HG03103 (cell line): ENCODE measurements at regions not wholly inside any gene's neighbourhood (a gene's known extent, or its start where the extent isn't known, plus 50 kb on each side); places are given as distances from the start of the nearest gene placed in this dataset.

Experiments
- ATAC-seq: cut with Tn5 transposase; IDR thresholded peaks from one replicate; pipeline ENCODE4 v1.9.1; 2021; ENCODE audit warnings: low read depth; ENCODE audit not compliant: unreplicated experiment

- no peak for ATAC-seq
These were observed 158.3 kb upstream of the HES1 start for GRCh38 chr3:193977622-193978021.

DNA sequence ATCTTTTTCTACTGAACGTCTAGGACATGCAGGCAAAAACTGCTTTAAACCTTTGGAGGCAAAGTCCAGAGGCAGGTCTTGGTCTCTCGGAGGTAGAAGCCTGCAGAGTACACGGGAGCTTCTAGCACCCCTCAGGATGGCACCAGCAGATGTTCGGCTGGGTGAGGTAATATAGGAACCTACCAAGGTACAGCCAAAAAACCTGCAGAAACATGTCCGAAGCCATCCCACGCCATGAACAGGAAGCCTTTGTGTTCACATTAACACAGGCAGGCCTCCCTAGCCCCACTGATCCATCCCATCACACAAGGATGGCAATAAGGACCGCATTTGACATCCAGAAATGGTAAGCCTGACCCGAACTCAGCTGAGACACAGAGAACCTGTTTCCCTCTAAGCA lies 157.9 kb upstream of the HES1 start:
- no peak for ATAC-seq

- no peak for ATAC-seq
These were observed 157.5 kb upstream of the HES1 start for GRCh38 chr3:193978486-193978885.

DNA sequence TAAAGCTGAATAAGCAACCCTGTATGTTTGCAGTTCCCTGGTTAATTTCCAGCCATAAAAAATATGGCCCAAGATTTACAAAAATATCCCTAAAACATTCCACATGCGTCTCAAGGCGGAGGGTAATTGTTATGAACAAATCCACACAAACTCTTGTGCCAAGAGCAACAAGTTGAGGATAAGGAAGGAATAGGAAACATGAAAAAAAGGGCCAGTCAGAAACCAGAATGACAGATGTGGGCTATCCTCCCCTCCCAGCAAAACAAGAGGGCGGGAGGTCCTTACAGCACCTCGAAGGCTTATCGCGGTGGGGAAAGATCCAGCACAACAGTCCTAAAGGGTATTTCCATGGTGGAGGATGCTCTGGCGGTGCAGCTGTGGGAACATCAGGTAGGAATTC lies 155.6 kb upstream of the HES1 start:
- no peak for ATAC-seq

GRCh38 chr3:193980905-193981304 lies 155.0 kb upstream of the HES1 start:
- ATAC-seq, result no peak

DNA sequence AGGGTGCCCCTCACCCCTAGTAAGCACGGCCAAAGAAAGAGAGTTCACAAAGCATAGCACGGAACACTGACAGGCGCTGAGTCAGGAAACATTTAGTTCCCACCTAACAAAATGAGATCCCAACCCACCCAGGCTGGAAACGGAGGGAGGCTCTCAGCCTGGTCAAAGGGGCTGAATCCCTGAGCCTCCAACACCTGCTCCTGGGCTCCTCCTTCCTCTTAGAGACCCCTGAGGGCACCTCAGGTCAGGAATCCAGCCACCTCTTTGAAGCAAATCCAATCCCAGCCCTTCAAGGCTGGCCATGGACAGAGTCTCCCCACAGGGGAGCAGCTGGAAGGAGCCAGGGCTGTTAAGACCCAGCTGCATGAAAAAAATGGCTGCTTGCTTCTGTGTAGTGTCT lies 154.4 kb upstream of the HES1 start:
- ATAC-seq, result no peak

- ATAC-seq, result no peak
These were observed 153.7 kb upstream of the HES1 start for GRCh38 chr3:193982258-193982659.

- ATAC-seq, result no peak
These were observed 151.8 kb upstream of the HES1 start for GRCh38 chr3:193983846-193984818.

- no peak for ATAC-seq
These were observed 151.1 kb upstream of the HES1 start for GRCh38 chr3:193984876-193985275.

GRCh38 chr3:193987186-193987585 lies 148.8 kb upstream of the HES1 start:
- ATAC-seq, result no peak

- no peak for ATAC-seq
These were observed 146.8 kb upstream of the HES1 start for GRCh38 chr3:193989186-193989585.

GRCh38 chr3:193991666-193992424 lies 144.1 kb upstream of the HES1 start:
- ATAC-seq, result no peak

DNA sequence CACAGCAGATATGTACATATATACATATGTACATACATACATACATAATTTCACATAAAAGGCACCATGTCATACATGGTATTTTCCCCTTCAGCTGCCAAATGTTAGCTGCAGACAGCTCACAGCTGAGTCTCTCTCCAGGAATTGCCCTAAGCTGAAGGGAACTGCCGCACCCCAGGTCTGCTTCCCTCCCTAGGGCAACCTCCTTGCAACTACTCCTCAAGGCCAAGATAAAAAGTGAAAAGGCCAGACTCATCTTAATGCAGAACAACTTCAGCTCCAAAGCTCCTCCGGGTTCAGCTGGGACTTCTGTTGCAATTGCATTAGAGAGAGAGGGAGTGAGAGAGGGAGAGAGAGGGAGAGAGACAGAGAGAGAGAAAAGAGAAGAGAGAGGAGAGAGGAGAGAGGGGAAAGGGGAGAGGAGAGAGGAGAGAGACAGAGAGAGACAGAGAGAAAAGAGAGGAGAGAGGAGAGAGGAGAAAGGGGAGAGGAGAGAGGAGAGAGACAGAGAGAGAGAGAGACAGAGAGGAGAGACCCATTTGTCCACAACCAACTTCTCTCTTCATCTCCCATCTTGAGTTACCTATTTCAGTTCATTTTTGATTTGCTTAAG lies 143.4 kb upstream of the HES1 start:
- no peak for ATAC-seq

DNA sequence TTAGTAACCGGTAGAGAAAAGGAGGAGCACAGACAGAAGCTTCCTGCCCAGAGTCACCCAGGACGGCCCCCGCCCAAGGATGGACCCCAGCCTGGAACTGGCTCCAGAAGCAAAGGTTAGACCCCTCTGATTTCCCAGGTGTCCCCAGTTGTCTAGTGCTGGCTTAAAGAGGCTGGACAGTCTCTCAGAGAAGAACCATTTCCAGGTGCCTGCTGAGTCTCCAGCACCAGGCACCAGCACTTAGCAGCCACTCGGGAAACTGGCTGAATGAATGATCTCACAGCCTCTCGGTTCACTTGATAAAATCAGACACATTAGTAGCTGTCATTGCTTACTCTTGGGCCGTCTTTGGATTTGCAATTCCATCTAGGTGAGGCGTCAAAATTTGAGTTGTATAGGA lies 139.7 kb upstream of the HES1 start:
- no peak for ATAC-seq

GRCh38 chr3:193996641-193997089 lies 139.3 kb upstream of the HES1 start:
- no peak for ATAC-seq

GRCh38 chr3:193997228-193998122 lies 138.5 kb upstream of the HES1 start:
- no peak for ATAC-seq

- no peak for ATAC-seq
These were observed 137.9 kb upstream of the HES1 start for GRCh38 chr3:193998123-193998448.

GRCh38 chr3:193998628-193999195 lies 137.2 kb upstream of the HES1 start:
- ATAC-seq, result no peak

- no peak for ATAC-seq
These were observed 135.8 kb upstream of the HES1 start for GRCh38 chr3:194000100-194000499.

DNA sequence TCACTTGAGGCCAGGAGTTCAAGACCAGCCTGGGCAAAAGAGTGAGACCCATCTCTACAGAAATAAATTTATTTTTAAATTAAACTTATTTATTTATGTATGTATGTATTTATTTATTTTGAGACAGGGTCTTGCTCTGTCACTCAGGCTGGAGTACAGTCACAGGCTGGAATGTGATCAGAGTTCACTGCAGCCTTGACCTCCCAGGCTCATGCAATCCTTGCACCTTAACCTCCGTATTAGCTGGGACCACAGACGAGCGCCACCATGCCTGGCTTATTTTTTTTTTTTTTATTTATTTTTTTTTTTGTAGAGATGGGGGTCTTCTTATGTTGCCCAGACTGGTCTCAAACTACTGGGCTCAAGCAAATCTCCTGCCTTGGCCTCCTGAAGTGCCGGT lies 135.2 kb upstream of the HES1 start:
- ATAC-seq, result no peak
